ENCODE measurements at regions not wholly inside any gene's neighbourhood (a gene's known extent, or its start where the extent isn't known, plus 50 kb on each side); places are given as distances from the start of the nearest gene placed in this dataset.

GRCh38 chr21:35345954-35346353, 296.9 kb upstream of the RUNX1 start:
- CTCF ChIA-PET (ENCODE audit: low intra/inter-chr PET ratio, low total read pairs), result no interaction called here
- no peak for TF ChIP-seq HNRNPUL1 (IDR thresholded peaks at IDR 0.05; ENCODE audit: low read depth, low read length)
- no peak for TF ChIP-seq PLRG1 (conservative IDR thresholded peaks at IDR 0.05)
- TF ChIP-seq ZNF263 (CRISPR knock-in tag; IDR thresholded peaks at IDR 0.05), result no peak
- TF ChIP-seq ZNF280B (CRISPR knock-in tag; IDR thresholded peaks at IDR 0.05; ENCODE audit: borderline replicate concordance), result no peak
- no peak for TF ChIP-seq ZNF34 (CRISPR knock-in tag; IDR thresholded peaks at IDR 0.05; ENCODE audit: borderline replicate concordance)
- no peak for TF ChIP-seq ZNF878 (CRISPR knock-in tag; IDR thresholded peaks at IDR 0.05)
- no peak for TF ChIP-seq ZBTB44 (CRISPR knock-in tag; IDR thresholded peaks at IDR 0.05)
- no peak for TF ChIP-seq TEAD3 (CRISPR knock-in tag; optimal IDR thresholded peaks at IDR 0.05; ENCODE audit: borderline replicate concordance)
- no peak for TF ChIP-seq ERF (CRISPR knock-in tag; IDR thresholded peaks at IDR 0.05)
- no peak for TF ChIP-seq GLI4 (CRISPR knock-in tag; IDR thresholded peaks at IDR 0.05; ENCODE audit: borderline replicate concordance)
- no peak for TF ChIP-seq SETDB1 (CRISPR knock-in tag; IDR thresholded peaks at IDR 0.05; ENCODE audit: borderline replicate concordance)
- TF ChIP-seq AKAP8 (CRISPR knock-in tag; IDR thresholded peaks at IDR 0.05), result no peak
- no peak for TF ChIP-seq ZNF547 (CRISPR knock-in tag; IDR thresholded peaks at IDR 0.05)
- TF ChIP-seq ZNF850 (CRISPR knock-in tag; conservative IDR thresholded peaks at IDR 0.05), result no peak
- ATAC-seq, result no peak

More at GRCh38 chr21:35345954-35346353, 296.9 kb upstream of the RUNX1 start:
- intact Hi-C loops (cut with micrococcal nuclease; ENCODE audit: unreplicated experiment), result no loop called here
- FAIRE-seq, result no peak
- in situ Hi-C loops (cut with HindIII; ENCODE audit: extremely low pct_ligation_motif_present, low pct_unique_long_range_greater_than_20kb), result no loop called here
- no peak overlapping the region for H3K9ac ChIP-seq (ENCODE audit: insufficient read depth, low read depth, low read length)
- POLR2A ChIA-PET, result no interaction called here
- no peaks in the 10 kb centered on the region for H3K9me3 ChIP-seq (ENCODE audit: low read length)
- BruUV-seq (replicated peaks), result no TSS peak
- H3K36me3 ChIP-seq (replicated peaks in 1 of 2; ENCODE audit: control insufficient read depth in 1 of 2, insufficient read depth in 2 of 2, low read length in 2 of 2), result no peaks in the 10 kb centered on the region
- H3K27ac ChIP-seq (ENCODE audit: extremely low read length, insufficient read depth, low read length), result no peak overlapping the region
- H3K4me2 ChIP-seq (ENCODE audit: low read depth, low read length), result no peak overlapping the region
- H3K4me1 ChIP-seq (ENCODE audit: insufficient read depth, low read length), result no peaks in the 10 kb centered on the region
- no peaks in the 10 kb centered on the region for H3K79me2 ChIP-seq (ENCODE audit: insufficient read depth, low read length)
- H2AFZ ChIP-seq (ENCODE audit: low read length), result no peak overlapping the region
- no peak overlapping the region for H3K4me3 ChIP-seq (replicated peaks in 1 of 3; ENCODE audit: insufficient read depth in 1 of 3, low read depth in 2 of 3, low read length in 3 of 3)
- no peaks in the 10 kb centered on the region for H3K27me3 ChIP-seq (ENCODE audit: control insufficient read depth in 1 of 2, insufficient read depth in 2 of 2, low read length in 2 of 2)
- no peak for DNase-seq (ENCODE audit: low spot score)
- no peaks in the 10 kb centered on the region for H4K20me1 ChIP-seq (ENCODE audit: insufficient read depth, low read length)

All from HepG2 (cell line).